NCI-H748 (cell line): ENCODE measurements at regions not wholly inside any gene's neighbourhood (a gene's known extent, or its start where the extent isn't known, plus 50 kb on each side); places are given as distances from the start of the nearest gene placed in this dataset.

Experiments used
- DNase-seq: peaks from one replicate; lab custom pipeline; 2025; ENCODE audit not compliant: unreplicated experiment; lab: John Stamatoyannopoulos, UW

DNA sequence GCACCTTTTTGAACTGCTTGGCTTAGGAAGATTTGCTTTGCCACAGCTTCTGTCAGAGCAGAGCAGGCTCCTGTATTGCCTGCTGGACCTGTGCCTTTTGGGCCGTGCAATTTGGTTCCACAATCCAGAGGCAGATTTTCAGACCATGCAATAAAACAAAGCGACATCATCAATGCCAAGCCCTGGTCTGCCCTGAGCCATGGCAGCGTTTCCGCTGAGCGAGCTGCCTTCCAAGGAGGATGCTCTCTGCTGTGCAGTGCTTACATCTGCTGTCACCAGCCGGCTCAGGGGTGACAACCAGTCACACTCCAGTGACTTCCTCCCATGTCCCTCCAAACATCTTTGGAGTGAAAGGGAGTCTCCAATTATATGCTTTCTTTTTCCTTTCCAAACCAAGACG, 282.2 kb downstream of the CDH26 start:
- DNase-seq, result no peak

DNA sequence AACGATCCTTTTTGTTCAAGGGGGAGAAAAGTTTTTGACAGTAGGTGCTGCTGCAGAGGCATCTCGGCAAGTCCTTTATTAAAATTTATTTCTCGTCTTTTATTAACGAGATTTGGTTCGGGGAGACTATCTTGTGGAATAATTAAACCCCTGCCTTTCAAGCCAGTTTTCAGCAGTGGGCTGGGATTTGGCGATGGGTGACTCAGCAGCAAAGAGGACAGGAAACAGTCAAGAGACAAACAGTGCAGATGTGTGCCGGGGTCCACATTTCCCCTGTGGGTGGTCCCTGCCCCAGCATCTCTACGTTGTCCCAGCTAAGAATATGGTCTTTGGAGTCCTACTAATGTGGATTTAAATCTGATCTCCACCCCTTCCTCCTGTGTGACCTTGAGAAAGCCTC, 282.8 kb downstream of the CDH26 start:
- no peak for DNase-seq

DNA sequence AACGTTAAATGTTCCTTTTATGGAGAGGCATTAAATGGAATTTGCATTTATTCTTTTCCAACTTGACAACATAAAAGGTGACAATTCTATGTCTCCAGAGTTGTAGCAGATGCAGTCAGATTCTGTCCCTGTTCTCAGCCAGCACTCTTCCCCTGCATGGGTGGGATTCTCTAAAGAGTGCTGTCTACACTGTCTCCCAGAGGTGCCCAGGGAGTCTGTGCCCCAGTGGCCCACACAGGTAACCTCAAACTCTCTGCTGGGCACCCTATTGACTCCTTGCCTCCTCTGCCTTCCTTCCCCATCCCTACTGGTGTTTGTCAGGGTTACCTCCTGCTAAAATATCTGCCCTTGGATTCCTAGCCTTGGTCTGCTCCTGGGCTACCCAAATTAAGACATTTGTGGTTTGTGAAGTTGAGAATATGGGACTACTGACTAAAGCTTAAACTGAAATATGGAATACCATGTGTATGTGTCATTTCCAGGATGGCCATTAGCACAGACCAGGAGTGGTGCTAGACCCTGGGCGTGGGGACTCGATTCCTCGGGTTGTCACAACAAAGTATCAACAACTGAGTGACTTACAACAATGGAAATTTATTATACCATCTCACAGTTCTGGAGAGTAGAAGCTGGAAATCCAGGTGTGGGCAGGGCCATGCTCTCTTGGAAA, 284.7 kb downstream of the CDH26 start:
- DNase-seq, result no peak

DNA sequence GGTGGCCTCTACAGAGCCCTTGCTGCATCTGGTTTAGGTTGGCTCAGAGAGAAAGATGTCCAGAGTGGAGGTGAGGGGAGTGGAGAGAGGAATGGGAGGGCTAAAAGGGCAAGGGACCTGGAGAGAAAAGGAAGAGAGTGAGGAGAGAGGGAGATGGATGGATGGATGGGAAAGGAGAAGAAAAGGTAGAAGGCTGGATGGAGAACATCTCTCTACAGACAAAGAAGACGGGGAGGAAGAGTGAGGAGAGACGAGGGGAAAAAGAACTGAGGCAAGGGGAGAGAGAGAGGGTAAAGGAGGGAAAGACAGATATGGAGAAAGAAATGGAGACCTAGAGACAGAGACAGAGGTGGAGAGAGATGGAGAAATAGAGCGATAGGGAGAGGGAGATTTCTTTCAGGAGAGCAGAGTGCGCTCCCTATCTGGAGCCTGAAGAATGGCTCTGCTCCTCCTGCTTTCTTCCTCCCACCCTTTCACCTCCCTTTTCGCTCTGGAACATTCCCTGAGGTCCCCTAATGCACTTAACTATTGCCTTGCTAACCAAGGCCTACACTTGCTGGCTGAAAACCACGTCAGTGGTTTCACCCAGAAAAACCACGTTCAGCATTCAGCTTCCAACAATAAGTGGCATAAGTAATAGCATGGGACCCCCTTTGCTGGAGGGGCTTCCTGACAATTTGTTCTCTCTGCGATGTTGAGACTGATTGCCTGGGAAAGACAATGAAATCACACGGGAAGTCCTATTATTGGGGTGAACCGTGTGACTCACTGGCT, 286.3 kb downstream of the CDH26 start:
- no peak for DNase-seq

DNA sequence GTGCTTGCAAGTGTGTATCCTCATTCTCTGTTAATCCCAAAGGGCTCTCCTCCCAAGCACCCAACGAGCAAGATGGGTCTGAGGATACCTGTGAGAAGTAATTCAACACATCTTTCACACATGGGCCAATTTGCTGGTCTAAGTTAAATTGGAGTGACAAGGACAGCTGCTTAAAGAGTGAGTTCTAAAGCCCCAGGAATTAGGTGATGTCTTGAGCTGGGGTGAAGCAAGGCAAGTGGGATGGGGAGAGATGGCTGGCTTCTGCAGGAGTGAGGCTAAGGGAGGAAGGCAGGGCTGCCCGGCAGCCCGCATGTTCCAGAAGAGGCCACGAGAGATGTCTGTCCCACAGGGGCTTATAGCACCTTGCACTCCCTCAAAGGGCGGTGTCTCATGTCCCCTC, 288.5 kb downstream of the CDH26 start:
- no peak for DNase-seq

DNA sequence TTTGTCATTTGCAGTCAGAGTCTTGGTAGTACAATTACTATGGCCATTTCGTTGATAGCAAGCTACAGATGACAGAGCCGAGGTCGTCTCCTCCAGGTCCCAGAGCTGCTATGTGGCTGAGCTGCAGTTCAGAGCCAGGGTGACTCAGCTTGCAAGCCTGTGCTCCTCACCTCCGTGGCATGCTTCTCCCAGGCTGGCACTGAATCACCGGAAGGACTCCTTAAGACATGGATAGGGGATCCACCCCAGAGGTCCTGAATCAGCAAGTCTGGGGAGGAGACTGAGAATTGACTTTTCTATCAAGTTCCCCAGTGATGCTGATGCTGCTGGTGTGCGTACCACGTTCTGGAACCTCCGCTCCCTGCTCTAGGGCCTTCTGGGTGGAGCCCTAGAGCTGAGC, 291.2 kb downstream of the CDH26 start:
- no peak for DNase-seq

DNA sequence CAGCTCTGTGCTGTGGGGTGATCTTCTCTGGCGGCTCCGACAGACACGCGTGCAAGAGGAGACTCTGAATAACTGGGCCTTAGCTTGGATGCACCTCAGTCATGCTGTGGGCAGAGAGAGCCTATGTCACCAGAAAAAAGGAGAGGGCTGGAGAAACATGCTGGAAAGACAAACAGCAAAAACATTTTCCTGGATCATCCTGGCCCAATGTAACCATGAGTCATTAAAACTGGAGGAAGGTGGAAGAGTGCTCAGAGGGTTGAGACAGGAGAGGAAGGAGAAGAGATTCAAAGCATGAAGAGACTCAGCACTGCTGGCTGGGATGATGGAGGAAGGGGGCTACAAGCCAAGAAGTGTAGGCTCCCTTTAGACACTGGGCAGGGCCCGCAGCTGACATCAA, 292.0 kb downstream of the CDH26 start:
- no peak for DNase-seq

DNA sequence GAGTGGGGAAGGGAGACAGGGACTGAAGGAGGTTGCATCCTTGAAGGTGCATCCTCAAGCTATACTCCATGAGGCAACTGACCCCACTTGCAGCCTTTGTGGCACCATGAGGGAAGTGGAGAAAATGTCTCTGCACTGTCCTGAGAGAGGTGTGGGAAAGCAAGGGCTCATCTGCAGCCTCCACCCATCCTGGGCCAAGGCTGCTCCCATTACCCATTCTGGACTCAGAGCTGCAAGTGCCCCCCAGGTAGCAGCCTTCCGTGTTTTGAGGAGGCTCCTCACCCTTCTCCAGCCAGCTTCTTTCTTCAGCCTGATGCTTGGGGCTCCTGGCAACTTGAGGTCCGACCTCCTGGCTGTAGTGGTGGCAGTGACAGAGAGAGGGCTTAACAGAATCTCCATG, 294.6 kb downstream of the CDH26 start:
- DNase-seq, result no peak

DNA sequence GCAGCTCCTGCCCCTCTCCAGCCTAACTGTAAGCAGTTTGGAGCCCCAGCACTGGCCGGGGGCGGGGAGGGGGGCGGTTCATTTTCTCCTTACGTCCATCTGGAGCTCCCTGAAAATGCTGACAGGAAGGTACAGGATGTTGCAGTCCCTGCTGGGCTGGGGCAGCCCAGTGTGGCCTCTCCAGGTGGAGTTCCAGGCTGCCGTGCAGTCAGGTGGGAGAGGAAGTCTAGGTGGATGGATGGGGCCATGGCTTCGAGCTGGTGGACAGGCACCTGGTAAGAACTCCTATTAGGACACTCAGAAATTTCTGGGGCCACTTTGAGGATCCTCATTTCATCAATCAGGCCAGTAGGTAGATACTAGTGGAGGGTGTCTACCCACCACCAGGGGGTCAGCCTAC, 295.2 kb downstream of the CDH26 start:
- DNase-seq, result no peak

DNA sequence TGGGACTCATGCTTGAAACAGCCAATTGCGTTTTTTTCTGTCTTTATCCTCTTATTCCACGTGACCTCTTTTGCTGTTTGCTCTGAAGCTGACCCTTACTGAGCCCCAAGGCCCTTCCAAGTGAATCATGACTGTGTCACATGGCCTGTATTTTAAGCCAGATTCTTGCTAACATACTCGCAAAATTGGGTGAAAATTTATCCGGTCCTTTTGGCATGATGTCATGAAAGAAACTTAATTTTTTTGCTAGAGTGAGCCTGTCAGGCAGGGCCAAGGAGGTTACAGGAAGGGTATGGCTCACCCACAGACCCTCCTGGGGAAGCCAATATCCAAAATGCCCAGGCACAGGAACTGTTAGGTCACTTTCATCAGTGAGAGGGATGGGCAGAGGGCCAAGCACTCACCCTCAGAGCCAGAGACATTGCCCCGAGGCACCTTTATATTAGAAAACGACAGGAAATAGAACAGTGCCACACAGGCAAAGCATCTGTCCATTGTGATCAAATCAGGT, 296.7 kb downstream of the CDH26 start:
- peak; percentile 72 for DNase-seq

DNA sequence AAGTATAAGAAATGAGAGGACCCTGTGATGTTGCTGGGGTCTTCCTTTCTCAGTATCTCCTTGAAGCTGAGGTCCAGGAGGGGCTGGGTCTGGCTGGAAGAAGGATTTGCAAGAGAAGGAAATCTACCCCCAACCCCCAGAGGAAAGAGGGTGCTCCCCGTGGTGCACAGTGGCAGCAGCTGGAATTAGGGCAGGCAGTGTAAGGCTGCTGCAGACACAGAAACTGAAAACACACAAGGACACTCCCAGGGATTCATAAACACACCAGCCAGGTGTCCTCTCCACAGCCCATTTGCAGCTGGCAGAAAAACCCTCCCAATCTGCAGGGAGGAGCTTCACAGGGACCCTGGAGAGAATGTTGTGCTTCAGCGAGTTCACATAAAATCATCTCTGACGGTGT, 297.2 kb downstream of the CDH26 start:
- peak; percentile 84 for DNase-seq

DNA sequence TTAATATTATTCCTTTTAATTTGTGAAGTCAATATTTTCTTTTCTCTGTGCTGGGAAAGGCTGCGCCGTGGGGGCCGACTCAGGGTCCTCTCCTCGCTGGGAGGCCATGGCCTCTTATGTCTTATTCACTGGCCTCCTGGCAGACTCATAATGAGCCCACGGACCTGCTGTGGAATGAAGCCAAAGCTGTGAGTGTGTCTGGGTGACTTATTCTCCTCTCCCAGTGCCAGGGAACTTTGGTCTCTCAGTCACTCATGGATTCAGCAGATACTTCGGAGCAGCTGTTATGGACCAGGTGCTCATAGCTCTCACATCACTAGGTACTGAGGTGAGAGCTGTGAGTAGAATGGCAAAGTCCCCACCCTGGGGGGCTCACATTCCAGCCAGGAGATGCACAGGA, 297.6 kb downstream of the CDH26 start:
- no peak for DNase-seq

DNA sequence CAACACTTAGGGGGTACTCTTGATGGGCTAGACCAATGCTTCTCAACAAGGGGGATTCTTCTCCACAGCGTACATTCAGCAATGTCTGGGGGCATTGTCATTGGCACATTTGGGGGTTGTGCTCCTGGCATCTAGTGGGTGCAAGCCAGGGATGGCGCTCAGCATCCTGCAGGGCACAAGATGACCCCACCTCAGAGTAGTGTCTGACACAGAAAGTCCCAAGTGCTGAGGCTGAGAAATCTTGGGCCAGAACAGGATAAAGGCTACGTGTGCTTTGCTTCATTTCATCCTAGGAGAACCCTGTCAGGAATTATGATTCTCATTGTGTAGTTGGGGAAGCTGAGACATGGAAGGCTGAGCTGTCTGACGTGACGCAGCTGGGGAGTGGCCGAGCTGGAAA, 298.6 kb downstream of the CDH26 start:
- no peak for DNase-seq

DNA sequence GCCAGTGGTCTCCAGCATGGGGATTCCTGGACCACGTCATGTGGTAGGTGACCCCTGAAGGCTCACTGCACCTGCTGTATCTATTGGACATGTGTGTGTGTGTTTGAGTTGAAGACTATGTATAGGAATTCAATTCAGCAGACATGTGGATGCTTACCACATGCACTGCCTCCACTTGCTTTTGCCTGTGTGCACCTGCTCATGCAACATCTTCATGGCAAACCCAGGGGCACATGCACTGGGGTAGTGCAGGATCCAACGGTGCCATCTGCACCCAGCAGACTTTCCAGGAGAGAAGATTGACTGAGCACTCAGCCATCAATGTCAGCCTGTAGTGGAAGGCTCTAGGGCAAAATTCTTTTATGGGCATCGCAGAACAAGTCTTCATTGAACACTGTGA, 299.4 kb downstream of the CDH26 start:
- no peak for DNase-seq

DNA sequence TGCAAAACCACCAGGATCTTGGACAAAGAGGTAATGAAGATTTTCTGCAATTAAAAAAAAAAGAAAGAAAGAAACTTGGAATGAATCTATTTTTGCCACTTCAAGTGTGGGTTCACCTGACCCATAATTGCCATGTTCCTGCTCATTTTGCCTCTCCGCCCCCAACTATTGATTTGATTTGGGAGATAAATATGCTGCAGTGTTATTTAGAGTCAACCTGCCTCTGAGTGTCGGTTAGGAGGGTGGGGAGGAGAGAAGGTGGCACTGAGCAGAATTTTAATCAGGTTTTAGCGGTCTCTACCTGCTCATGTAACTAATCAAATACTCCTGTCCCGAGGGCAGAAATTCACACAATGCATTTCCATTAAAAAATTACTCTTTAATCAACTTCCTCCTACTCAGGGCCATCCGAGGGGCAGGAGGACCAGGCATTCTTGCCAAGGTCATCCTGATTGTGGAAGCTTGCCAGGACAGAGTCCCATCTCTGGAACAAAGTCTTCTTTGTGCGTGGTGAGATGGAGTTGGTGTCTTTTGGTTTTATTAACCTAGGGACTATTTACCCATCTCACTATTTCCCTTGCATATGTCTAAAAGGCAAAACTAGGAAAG, 300.1 kb downstream of the CDH26 start:
- peak; percentile 52 for DNase-seq

DNA sequence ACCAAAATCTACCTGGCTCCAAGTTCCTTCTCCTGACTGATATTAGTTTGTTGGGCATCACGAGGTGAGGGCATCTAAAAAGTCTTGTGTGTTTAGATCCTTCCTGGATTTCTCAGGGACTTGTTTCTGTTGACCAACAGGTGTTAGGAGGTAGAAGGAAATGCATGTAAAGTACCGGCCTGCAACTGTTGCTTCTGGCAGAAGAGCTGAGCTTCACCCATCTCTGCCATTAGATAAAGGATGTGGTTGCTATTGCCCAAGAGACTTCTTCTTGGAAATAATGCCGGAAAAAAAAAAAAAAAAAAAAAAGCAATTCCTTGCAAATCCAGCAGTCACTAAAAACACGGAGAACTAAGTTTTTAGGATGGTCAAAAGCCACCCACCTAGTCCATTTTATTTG, 303.1 kb downstream of the CDH26 start:
- DNase-seq, result no peak

DNA sequence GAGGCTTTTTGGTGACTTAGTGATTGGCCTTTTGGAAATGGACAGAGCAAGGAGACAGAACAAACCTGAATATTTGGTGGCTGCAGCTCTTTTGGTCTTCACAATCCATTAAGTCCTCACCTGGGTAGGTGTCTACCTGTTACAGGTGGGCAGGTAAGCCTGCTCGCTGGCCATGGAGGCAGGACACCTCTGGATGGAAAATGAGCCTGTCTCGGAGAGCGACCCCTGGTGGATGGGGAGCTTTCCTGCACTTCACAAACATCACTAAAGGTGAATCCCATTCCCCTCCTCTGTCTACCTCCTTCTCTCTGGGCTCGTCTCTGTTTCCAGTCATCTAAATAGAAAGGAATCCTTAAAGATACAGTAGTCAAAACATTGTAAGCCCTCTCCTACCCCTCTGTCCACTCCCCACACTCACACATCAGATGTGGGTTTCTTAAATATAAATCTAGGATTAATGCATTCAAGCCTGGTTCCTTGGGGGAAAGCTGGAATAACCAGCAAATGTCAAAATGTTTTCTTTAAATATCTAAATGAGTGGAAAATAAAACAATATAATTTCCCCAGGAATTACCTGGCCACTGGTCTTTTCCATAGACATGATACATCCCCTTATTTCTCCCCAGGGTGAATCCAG, 304.9 kb downstream of the CDH26 start:
- peak; percentile 43 for DNase-seq

DNA sequence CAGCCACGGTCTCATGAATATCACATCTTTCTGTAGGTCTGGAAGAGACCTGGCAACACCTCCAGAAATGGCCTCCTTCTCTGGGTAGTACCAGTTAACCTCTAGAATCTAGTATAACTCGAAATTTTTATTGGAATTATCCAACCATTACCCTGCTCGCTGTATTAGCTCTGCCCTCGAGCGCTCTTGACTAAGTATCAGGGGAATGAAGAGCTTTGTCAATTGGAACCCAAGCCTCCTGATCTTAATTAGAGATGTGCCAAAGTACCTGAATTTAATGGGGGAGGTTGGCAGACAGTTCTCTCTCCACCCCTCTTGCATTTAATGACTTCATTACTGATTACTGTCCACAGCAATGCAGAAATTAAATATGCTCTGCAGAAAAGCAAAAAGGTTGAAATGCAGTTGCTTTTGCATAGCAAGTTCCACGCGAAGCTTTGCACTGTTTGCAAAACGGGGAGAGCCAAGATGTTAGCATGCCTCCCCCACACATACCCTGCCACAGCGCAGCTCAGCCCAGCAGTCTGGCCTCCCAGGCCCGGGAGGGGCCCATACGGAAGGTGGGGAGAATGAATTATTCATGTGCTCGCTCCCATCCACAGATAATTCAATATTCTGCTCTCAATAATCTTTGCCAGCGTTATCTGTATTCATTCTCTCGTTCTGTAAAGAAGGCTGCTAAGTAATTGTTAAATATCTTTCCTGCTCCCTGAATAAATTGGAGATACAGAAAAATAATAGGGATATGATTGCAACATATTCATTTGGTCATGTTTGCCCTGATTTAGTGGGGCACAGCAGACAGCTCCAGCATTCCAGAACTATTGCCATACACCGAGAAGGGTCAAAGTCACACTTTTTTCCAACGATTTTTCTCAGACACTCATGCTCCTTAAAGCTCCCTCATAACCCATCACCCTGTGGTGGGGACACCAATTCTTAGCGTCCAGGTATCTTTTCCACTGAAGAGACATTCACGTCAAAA, 305.8 kb downstream of the CDH26 start:
- no peak for DNase-seq

DNA sequence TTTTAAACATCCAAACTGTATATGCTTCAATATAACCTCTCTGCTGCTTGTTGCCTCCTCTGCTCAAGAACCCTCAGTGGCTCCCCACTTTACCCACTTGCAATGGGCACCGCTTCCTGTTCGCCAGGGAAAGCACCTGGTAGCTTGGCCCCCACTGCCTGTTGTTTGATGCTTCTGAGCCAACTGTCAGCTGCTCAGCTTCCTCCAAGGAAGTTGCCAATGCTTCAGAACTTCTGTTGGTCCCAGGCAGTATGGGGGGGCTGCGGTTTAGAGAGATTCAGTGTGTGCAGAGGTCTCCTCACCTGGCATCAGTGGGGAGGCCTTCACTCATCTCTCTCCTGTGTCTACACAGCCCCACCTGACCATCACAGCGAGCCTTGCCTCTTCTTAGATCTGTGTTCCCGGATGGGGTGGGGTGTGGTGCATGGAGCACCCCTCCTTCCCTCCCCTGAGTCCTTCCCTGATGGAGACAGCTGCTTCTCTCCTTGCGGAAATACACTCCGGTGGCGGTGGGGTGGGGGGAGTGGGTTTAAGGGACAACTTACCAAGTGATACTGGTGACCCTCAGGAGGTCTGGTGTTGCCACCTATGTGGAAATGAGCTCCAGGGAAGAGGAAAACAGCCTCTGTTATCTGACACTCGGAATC, 308.1 kb downstream of the CDH26 start:
- no peak for DNase-seq

DNA sequence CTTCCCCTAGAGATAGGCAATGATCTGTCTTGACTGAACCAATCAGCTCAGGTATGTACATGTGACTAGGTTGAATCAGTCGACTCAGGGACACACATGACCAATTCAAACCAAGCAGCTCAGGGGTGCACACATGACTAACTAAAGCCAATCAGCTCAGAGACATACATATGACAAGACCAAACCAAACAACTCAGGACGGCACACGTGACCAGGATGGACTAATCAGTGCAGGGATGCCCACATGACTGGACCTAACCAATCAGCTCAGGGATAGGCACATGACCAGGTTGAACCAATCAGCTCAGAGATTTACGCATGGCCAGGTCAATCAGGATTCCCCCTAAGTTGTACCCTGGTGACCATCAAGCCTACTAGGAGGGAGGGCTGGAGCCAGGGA, 310.3 kb downstream of the CDH26 start:
- DNase-seq, result no peak
